ENCODE measurements at regions not wholly inside any gene's neighbourhood (a gene's known extent, or its start where the extent isn't known, plus 50 kb on each side); places are given as distances from the start of the nearest gene placed in this dataset.

DNA sequence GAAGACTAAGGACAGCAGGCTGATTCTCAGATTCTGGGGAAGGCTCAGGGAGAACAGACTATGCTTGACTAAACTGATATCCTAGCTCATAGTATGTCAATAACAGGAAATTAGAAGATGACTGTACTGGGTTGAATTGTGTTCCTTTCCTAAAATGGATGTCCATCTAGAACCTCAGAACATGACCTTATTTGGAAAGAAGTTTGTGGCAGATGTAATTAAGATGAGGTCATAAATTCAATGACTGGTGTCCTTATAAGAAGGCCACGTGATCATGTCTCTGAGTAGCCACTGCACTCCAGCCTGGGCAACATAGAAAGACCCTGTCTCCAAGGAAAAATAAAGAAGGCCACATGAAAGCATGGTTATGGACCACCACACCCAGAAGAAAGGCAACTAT lies 113.9 kb upstream of the STMND1 start:
- TF ChIP-seq, protein P1, sequence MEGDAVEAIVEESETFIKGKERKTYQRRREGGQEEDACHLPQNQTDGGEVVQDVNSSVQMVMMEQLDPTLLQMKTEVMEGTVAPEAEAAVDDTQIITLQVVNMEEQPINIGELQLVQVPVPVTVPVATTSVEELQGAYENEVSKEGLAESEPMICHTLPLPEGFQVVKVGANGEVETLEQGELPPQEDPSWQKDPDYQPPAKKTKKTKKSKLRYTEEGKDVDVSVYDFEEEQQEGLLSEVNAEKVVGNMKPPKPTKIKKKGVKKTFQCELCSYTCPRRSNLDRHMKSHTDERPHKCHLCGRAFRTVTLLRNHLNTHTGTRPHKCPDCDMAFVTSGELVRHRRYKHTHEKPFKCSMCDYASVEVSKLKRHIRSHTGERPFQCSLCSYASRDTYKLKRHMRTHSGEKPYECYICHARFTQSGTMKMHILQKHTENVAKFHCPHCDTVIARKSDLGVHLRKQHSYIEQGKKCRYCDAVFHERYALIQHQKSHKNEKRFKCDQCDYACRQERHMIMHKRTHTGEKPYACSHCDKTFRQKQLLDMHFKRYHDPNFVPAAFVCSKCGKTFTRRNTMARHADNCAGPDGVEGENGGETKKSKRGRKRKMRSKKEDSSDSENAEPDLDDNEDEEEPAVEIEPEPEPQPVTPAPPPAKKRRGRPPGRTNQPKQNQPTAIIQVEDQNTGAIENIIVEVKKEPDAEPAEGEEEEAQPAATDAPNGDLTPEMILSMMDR (conservative IDR thresholded peaks at IDR 0.05; ENCODE audit: low read depth in 2 of 2), result no peak
- TF ChIP-seq, protein P2, sequence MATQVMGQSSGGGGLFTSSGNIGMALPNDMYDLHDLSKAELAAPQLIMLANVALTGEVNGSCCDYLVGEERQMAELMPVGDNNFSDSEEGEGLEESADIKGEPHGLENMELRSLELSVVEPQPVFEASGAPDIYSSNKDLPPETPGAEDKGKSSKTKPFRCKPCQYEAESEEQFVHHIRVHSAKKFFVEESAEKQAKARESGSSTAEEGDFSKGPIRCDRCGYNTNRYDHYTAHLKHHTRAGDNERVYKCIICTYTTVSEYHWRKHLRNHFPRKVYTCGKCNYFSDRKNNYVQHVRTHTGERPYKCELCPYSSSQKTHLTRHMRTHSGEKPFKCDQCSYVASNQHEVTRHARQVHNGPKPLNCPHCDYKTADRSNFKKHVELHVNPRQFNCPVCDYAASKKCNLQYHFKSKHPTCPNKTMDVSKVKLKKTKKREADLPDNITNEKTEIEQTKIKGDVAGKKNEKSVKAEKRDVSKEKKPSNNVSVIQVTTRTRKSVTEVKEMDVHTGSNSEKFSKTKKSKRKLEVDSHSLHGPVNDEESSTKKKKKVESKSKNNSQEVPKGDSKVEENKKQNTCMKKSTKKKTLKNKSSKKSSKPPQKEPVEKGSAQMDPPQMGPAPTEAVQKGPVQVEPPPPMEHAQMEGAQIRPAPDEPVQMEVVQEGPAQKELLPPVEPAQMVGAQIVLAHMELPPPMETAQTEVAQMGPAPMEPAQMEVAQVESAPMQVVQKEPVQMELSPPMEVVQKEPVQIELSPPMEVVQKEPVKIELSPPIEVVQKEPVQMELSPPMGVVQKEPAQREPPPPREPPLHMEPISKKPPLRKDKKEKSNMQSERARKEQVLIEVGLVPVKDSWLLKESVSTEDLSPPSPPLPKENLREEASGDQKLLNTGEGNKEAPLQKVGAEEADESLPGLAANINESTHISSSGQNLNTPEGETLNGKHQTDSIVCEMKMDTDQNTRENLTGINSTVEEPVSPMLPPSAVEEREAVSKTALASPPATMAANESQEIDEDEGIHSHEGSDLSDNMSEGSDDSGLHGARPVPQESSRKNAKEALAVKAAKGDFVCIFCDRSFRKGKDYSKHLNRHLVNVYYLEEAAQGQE (IDR thresholded peaks at IDR 0.05; ENCODE audit: unreplicated experiment), result no peak
- TF ChIP-seq POLR2AphosphoS5 (IDR thresholded peaks at IDR 0.05; ENCODE audit: low read depth) (no peak), ZNF114 (CRISPR knock-in tag; IDR thresholded peaks at IDR 0.05) (no peak), EZH2 (IDR thresholded peaks at IDR 0.05; ENCODE audit: low read depth, unreplicated experiment) (no peak), ZNF331 (CRISPR knock-in tag; IDR thresholded peaks at IDR 0.05; ENCODE audit: low read depth) (no peak), CREB1 (CRISPR knock-in tag; IDR thresholded peaks at IDR 0.05; ENCODE audit: low read depth) (no peak), JUNB (IDR thresholded peaks at IDR 0.05; ENCODE audit: unreplicated experiment) (no peak), EZH2phosphoT487 (IDR thresholded peaks at IDR 0.05; ENCODE audit: unreplicated experiment) (no peak), NANOG (IDR thresholded peaks at IDR 0.05; ENCODE audit: borderline replicate concordance) (no peak), STAT1 (IDR thresholded peaks at IDR 0.05; ENCODE audit: unreplicated experiment) (no peak)
- TF ChIP-seq, protein P3, sequence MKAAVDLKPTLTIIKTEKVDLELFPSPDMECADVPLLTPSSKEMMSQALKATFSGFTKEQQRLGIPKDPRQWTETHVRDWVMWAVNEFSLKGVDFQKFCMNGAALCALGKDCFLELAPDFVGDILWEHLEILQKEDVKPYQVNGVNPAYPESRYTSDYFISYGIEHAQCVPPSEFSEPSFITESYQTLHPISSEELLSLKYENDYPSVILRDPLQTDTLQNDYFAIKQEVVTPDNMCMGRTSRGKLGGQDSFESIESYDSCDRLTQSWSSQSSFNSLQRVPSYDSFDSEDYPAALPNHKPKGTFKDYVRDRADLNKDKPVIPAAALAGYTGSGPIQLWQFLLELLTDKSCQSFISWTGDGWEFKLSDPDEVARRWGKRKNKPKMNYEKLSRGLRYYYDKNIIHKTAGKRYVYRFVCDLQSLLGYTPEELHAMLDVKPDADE (IDR thresholded peaks at IDR 0.05), result no peak
- TF ChIP-seq, protein P4, sequence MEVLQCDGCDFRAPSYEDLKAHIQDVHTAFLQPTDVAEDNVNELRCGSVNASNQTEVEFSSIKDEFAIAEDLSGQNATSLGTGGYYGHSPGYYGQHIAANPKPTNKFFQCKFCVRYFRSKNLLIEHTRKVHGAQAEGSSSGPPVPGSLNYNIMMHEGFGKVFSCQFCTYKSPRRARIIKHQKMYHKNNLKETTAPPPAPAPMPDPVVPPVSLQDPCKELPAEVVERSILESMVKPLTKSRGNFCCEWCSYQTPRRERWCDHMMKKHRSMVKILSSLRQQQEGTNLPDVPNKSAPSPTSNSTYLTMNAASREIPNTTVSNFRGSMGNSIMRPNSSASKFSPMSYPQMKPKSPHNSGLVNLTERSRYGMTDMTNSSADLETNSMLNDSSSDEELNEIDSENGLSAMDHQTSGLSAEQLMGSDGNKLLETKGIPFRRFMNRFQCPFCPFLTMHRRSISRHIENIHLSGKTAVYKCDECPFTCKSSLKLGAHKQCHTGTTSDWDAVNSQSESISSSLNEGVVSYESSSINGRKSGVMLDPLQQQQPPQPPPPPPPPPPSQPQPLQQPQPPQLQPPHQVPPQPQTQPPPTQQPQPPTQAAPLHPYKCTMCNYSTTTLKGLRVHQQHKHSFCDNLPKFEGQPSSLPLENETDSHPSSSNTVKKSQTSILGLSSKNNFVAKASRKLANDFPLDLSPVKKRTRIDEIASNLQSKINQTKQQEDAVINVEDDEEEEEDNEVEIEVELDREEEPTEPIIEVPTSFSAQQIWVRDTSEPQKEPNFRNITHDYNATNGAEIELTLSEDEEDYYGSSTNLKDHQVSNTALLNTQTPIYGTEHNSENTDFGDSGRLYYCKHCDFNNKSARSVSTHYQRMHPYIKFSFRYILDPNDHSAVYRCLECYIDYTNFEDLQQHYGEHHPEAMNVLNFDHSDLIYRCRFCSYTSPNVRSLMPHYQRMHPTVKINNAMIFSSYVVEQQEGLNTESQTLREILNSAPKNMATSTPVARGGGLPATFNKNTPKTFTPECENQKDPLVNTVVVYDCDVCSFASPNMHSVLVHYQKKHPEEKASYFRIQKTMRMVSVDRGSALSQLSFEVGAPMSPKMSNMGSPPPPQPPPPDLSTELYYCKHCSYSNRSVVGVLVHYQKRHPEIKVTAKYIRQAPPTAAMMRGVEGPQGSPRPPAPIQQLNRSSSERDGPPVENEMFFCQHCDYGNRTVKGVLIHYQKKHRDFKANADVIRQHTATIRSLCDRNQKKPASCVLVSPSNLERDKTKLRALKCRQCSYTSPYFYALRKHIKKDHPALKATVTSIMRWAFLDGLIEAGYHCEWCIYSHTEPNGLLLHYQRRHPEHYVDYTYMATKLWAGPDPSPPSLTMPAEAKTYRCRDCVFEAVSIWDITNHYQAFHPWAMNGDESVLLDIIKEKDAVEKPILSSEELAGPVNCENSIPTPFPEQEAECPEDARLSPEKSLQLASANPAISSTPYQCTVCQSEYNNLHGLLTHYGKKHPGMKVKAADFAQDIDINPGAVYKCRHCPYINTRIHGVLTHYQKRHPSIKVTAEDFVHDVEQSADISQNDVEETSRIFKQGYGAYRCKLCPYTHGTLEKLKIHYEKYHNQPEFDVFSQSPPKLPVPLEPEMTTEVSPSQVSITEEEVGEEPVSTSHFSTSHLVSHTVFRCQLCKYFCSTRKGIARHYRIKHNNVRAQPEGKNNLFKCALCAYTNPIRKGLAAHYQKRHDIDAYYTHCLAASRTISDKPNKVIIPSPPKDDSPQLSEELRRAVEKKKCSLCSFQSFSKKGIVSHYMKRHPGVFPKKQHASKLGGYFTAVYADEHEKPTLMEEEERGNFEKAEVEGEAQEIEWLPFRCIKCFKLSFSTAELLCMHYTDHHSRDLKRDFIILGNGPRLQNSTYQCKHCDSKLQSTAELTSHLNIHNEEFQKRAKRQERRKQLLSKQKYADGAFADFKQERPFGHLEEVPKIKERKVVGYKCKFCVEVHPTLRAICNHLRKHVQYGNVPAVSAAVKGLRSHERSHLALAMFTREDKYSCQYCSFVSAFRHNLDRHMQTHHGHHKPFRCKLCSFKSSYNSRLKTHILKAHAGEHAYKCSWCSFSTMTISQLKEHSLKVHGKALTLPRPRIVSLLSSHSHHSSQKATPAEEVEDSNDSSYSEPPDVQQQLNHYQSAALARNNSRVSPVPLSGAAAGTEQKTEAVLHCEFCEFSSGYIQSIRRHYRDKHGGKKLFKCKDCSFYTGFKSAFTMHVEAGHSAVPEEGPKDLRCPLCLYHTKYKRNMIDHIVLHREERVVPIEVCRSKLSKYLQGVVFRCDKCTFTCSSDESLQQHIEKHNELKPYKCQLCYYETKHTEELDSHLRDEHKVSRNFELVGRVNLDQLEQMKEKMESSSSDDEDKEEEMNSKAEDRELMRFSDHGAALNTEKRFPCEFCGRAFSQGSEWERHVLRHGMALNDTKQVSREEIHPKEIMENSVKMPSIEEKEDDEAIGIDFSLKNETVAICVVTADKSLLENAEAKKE (CRISPR knock-in tag; IDR thresholded peaks at IDR 0.05), result no peak

All from GM23338 (cell line).